ENCODE measurements at regions not wholly inside any gene's neighbourhood (a gene's known extent, or its start where the extent isn't known, plus 50 kb on each side); places are given as distances from the start of the nearest gene placed in this dataset.

GRCh38 chr16:76182041-76182635, 95.1 kb upstream of the CNTNAP4 start:
- H3K4me1 ChIP-seq (ENCODE audit: control insufficient read depth, insufficient read depth, low read length): no peaks in the 10 kb centered on the region
- no peak overlapping the region for H4K5ac ChIP-seq (ENCODE audit: low read depth, low read length)
- H3K27ac ChIP-seq (ENCODE audit: insufficient read depth, low read length): no peak overlapping the region
- no peak overlapping the region for H3K18ac ChIP-seq (ENCODE audit: low read depth, low read length)
- H2BK5ac ChIP-seq (ENCODE audit: low read depth, low read length, poor library complexity, severe bottlenecking): no peak overlapping the region
- dilution Hi-C loops (cut with HindIII; ENCODE audit: low sequenced_read_pairs, unreplicated experiment): no loop called here
- no peak overlapping the region for H3K4me3 ChIP-seq (ENCODE audit: insufficient read depth, low read depth, low read length)
- in situ Hi-C loops (cut with MboI; ENCODE audit: low sequenced_read_pairs): no loop called here
- H2AK9ac ChIP-seq (replicated peaks; ENCODE audit: low read depth, low read length, poor library complexity): no peak overlapping the region
- H3K14ac ChIP-seq (replicated peaks; ENCODE audit: low read depth, low read length): no peak overlapping the region
- H4K20me1 ChIP-seq (ENCODE audit: insufficient read depth, low read length): no peaks in the 10 kb centered on the region
- no peaks in the 10 kb centered on the region for H3K9me1 ChIP-seq (ENCODE audit: insufficient read depth, low read length)
- no peaks in the 10 kb centered on the region for H3K36me3 ChIP-seq (ENCODE audit: control insufficient read depth, insufficient read depth, low read length)
- no peak overlapping the region for H4K91ac ChIP-seq (ENCODE audit: insufficient read depth, low read depth, low read length)
- ATAC-seq (ENCODE audit: low read depth) (no peak), DNase-seq (no peak)
- no peak overlapping the region for H3K23ac ChIP-seq (ENCODE audit: low read depth, low read length)
- POLR2A ChIA-PET (ENCODE audit: unreplicated experiment): no interaction called here
- WGBS, 2 experiments (ENCODE audit: extremely low coverage in 2 of 2, insufficient read length in 1 of 2): no CpG with 5 or more reads among the region's 3 CpGs
- no peak overlapping the region for H2BK20ac ChIP-seq (ENCODE audit: low read depth, low read length)
- H2AFZ ChIP-seq (replicated peaks; ENCODE audit: low read length, poor library complexity): no peak overlapping the region
- no peak overlapping the region for H2BK120ac ChIP-seq (ENCODE audit: low read depth, low read length)
- H3K79me1 ChIP-seq (ENCODE audit: low read depth in 1 of 2, low read length in 2 of 2): no peaks in the 10 kb centered on the region
- H3K4me2 ChIP-seq (ENCODE audit: low read depth, low read length): no peak overlapping the region
- H3K27me3 ChIP-seq (ENCODE audit: control insufficient read depth, insufficient read depth, low read length): no peaks in the 10 kb centered on the region
- peaks cover 4% of the 10 kb centered on the region; the same call in 1 of the 2 replicates for H3K9me3 ChIP-seq (ENCODE audit: control insufficient read depth, insufficient read depth, low read length)
- H3K4ac ChIP-seq (ENCODE audit: low read depth, low read length): no peak overlapping the region
- H3K56ac ChIP-seq (ENCODE audit: extremely low read depth, insufficient read depth, low read length): no peak overlapping the region
- no TSS peak for BruUV-seq (replicated peaks)
- intact Hi-C loops (cut with micrococcal nuclease): no loop called here
- H2BK15ac ChIP-seq (ENCODE audit: low read depth, low read length): no peak overlapping the region
- no peak overlapping the region for H4K8ac ChIP-seq (ENCODE audit: low read depth in 2 of 2, low read length in 2 of 2)
- CTCF ChIA-PET: no interaction called here
- TF ChIP-seq CEBPB (IDR thresholded peaks at IDR 0.05; ENCODE audit: low read depth, low read length): no peak
- TF ChIP-seq, protein P1, sequence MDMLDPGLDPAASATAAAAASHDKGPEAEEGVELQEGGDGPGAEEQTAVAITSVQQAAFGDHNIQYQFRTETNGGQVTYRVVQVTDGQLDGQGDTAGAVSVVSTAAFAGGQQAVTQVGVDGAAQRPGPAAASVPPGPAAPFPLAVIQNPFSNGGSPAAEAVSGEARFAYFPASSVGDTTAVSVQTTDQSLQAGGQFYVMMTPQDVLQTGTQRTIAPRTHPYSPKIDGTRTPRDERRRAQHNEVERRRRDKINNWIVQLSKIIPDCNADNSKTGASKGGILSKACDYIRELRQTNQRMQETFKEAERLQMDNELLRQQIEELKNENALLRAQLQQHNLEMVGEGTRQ (IDR thresholded peaks at IDR 0.05; ENCODE audit: low read depth, low read length): no peak
- TF ChIP-seq BHLHE40 (IDR thresholded peaks at IDR 0.05; ENCODE audit: low read depth, low read length): no peak
- no peak for TF ChIP-seq MAZ (IDR thresholded peaks at IDR 0.05; ENCODE audit: borderline replicate concordance, low read depth, low read length)
- no peak for TF ChIP-seq POLR2A (IDR thresholded peaks at IDR 0.05; ENCODE audit: low read depth, low read length)
- TF ChIP-seq SMC3 (IDR thresholded peaks at IDR 0.05; ENCODE audit: low read depth, low read length): no peak
- no peak for TF ChIP-seq FOS (IDR thresholded peaks at IDR 0.05; ENCODE audit: low read depth, low read length)
- TF ChIP-seq MAFK (IDR thresholded peaks at IDR 0.05; ENCODE audit: low read depth, low read length): no peak
- no peak for TF ChIP-seq NFE2L2 (IDR thresholded peaks at IDR 0.05; ENCODE audit: low read depth, low read length)
- no peak for TF ChIP-seq RAD21 (IDR thresholded peaks at IDR 0.05; ENCODE audit: low read length)
- no peak for TF ChIP-seq RFX5 (IDR thresholded peaks at IDR 0.05; ENCODE audit: low read depth, low read length)
- TF ChIP-seq MXI1 (IDR thresholded peaks at IDR 0.05; ENCODE audit: borderline replicate concordance, low read depth, low read length): no peak
- no peak for TF ChIP-seq RCOR1 (IDR thresholded peaks at IDR 0.05; ENCODE audit: insufficient replicate concordance, low read length)
- no peak for TF ChIP-seq CHD1 (IDR thresholded peaks at IDR 0.05; ENCODE audit: low read depth, low read length)
- TF ChIP-seq ELK1 (IDR thresholded peaks at IDR 0.05; ENCODE audit: borderline replicate concordance, low read depth, low read length): no peak
- TF ChIP-seq CTCF (conservative IDR thresholded peaks at IDR 0.05; ENCODE audit: low read depth, low read length): no peak
- no peak overlapping the region for H2AK5ac ChIP-seq (ENCODE audit: low read depth, low read length)
- H3K9ac ChIP-seq (ENCODE audit: low read depth, low read length): no peak overlapping the region

Data from IMR-90 (cell line).